HL-60 (cell line): ENCODE measurements at regions not wholly inside any gene's neighbourhood (a gene's known extent, or its start where the extent isn't known, plus 50 kb on each side); places are given as distances from the start of the nearest gene placed in this dataset.

ENCODE experiments used
- DNase-seq, 2 experiments: peaks; one replicate each; pipeline ENCODE4 v3.0.0-alpha.2; 2010 to 2020; ENCODE audit warnings: low read depth in 1 of 2, low spot score in 1 of 2
- H3K27ac ChIP-seq: fragments of 250-450 bp; sonication (Bioruptor Pico); replicated peaks from 2 replicates; pipeline ENCODE4 v1.5.1; 2020; ENCODE audit warnings: mild to moderate bottlenecking, moderate library complexity
- H3K27me3 ChIP-seq: fragments of 250-450 bp; sonication (Bioruptor Pico); 2 replicates; pipeline ENCODE4 v1.5.1; 2021; ENCODE audit warnings: mild to moderate bottlenecking, moderate library complexity; ENCODE audit not compliant: insufficient read depth, poor library complexity, severe bottlenecking
- H3K4me3 ChIP-seq: replicated peaks from 2 replicates; pipeline ENCODE4 v1.5.1; 2011; ENCODE audit warnings: mild to moderate bottlenecking, control low read depth, low read length; ENCODE audit not compliant: insufficient read depth
- GABPA ChIP-seq: IDR thresholded peaks from 2 replicates; pipeline ENCODE4 v1.6.1; 2012; ENCODE audit warnings: low read depth
- POLR2AphosphoS5 ChIP-seq: IDR thresholded peaks from 2 replicates; pipeline ENCODE4 v1.6.1; 2012; ENCODE audit warnings: low read depth
- SPI1 ChIP-seq: IDR thresholded peaks from 2 replicates; pipeline ENCODE4 v1.6.1; 2012; ENCODE audit warnings: low read depth, mild to moderate bottlenecking, borderline replicate concordance
- TF ChIP-seq, protein P1 (sequence below): IDR thresholded peaks from one replicate; pipeline ENCODE4 v1.5.1; 2011; ENCODE audit warnings: low read length, control low read depth, inconsistent platforms; ENCODE audit not compliant: insufficient read depth
- TF ChIP-seq, protein P2 (sequence below): IDR thresholded peaks from 2 replicates; pipeline ENCODE4 v1.6.1; 2012; ENCODE audit warnings: low read depth; ENCODE audit not compliant: insufficient replicate concordance

DNA sequence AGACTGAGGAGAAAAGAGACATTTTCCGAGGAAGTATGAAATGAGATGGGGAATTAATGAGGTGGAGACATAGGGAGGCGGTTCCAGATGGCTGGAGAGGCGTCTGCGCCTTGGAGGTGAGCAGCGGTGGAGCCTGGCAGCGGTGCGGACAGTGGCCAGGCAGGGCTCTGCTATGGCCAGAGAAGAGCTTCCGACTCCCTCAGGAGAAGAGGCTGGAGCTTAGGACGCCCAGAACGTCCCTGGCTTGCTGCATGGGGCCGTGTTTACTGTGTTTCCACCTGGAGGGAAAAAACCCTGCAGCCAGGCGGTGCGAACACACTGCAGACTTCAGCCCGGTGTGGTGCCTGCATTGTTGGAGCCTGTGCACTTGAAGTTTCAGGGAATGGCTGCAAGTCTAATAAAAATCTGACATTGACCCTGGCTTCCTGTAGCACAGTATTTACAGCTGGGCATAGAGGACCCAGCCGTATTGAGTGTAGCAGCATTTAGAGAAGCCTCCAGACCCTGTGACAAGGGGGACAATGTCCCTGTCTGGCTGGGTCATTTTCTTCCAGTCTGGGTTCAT is 447.1 kb upstream of the MKI67 start:
- peaks cover 3% of the 10 kb centered on the region for H3K27me3 ChIP-seq
- DNase-seq, result no peak

DNA sequence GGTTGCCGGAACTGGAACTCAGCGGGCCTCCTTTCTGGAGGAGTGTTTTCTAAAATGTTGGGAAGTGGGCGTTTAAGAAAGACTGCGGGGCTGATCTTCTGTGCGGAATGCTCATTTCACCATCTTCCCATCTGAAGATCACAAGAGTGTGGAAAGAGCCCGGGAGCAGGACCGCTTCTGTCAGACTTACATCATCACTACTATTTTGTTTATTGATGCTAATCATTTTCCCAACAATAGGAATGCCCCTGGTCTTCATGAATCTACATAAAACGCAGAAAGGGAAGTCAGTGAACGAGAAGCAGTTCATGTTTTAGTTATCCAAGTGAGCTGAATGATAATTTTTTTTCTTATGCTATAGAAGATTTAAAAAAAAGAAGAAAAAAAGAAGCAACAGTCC is 447.8 kb upstream of the MKI67 start:
- no peak overlapping the region for H3K4me3 ChIP-seq
- no peak for DNase-seq
- TF ChIP-seq, protein P1, sequence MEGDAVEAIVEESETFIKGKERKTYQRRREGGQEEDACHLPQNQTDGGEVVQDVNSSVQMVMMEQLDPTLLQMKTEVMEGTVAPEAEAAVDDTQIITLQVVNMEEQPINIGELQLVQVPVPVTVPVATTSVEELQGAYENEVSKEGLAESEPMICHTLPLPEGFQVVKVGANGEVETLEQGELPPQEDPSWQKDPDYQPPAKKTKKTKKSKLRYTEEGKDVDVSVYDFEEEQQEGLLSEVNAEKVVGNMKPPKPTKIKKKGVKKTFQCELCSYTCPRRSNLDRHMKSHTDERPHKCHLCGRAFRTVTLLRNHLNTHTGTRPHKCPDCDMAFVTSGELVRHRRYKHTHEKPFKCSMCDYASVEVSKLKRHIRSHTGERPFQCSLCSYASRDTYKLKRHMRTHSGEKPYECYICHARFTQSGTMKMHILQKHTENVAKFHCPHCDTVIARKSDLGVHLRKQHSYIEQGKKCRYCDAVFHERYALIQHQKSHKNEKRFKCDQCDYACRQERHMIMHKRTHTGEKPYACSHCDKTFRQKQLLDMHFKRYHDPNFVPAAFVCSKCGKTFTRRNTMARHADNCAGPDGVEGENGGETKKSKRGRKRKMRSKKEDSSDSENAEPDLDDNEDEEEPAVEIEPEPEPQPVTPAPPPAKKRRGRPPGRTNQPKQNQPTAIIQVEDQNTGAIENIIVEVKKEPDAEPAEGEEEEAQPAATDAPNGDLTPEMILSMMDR, result no peak
- peaks cover 3% of the 10 kb centered on the region for H3K27me3 ChIP-seq
- H3K27ac ChIP-seq, result no peak overlapping the region

More for the DNA sequence above, 447.1 kb upstream of the MKI67 start:
- Histone ChIP-seq H3K27ac (no peak overlapping the region), H3K4me3 (no peak overlapping the region)
- no peak for TF ChIP-seq POLR2AphosphoS5
- TF ChIP-seq SPI1, result no peak

DNA sequence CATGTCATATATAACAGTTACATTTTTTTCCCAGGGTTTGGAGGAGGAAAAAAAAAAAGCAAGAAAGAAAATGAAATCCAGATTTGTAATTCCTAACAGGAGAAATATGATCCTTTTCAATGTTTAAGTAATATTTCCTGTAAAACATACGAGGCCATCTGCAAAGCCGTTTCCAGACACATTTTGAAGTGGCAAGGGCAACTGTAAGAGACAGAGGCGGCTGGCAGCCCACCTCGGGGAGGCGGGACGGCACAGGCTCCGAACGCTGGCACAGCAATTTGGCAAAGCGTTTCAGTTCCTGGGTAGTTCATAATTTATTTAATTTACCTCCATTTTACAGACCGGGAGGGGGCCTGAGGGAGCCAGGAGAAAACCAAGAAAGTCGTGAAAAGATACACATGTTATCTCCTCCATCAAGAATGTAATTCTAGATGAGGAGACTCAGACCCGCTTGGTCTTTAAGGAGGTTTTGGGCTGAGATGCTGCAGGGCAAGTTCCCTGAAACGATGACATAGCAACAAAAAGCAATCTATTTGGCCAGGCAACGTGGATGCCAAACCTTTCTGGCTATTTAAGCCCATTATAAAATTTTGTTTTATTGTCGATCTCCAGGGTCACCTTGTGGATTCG is 448.5 kb upstream of the MKI67 start:
- TF ChIP-seq GABPA (no peak), SPI1 (no peak), POLR2AphosphoS5 (no peak)
- TF ChIP-seq, protein P2, sequence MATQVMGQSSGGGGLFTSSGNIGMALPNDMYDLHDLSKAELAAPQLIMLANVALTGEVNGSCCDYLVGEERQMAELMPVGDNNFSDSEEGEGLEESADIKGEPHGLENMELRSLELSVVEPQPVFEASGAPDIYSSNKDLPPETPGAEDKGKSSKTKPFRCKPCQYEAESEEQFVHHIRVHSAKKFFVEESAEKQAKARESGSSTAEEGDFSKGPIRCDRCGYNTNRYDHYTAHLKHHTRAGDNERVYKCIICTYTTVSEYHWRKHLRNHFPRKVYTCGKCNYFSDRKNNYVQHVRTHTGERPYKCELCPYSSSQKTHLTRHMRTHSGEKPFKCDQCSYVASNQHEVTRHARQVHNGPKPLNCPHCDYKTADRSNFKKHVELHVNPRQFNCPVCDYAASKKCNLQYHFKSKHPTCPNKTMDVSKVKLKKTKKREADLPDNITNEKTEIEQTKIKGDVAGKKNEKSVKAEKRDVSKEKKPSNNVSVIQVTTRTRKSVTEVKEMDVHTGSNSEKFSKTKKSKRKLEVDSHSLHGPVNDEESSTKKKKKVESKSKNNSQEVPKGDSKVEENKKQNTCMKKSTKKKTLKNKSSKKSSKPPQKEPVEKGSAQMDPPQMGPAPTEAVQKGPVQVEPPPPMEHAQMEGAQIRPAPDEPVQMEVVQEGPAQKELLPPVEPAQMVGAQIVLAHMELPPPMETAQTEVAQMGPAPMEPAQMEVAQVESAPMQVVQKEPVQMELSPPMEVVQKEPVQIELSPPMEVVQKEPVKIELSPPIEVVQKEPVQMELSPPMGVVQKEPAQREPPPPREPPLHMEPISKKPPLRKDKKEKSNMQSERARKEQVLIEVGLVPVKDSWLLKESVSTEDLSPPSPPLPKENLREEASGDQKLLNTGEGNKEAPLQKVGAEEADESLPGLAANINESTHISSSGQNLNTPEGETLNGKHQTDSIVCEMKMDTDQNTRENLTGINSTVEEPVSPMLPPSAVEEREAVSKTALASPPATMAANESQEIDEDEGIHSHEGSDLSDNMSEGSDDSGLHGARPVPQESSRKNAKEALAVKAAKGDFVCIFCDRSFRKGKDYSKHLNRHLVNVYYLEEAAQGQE, result no peak
- TF ChIP-seq, protein P1, result no peak
- Histone ChIP-seq H3K27me3 (peaks cover 3% of the 10 kb centered on the region), H3K4me3 (no peak overlapping the region), H3K27ac (no peak overlapping the region)
- no peak for DNase-seq

DNA sequence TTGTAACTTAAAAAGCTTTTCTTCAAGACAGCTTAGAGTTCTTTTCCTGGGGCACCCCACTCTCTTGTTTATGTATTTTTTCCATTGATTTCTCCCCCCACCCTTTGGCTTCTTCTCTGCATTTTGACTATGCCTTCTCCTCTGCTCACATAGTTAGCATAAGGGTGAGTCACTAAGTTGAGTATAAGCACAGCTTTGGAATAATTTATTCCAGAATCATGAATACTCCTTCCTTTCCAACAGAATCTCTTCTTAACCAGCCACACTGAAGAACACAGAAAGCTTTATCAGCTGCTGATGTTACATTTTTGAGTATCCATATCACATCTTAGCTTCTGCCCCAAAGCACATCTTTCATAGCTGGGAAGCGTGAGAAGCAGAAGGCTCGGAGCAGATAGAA is 449.5 kb upstream of the MKI67 start:
- no peak overlapping the region for H3K4me3 ChIP-seq
- H3K27ac ChIP-seq, result no peak overlapping the region
- H3K27me3 ChIP-seq, result peaks cover 3% of the 10 kb centered on the region
- no peak for TF ChIP-seq SPI1
- TF ChIP-seq POLR2AphosphoS5, result no peak
- TF ChIP-seq, protein P1, result no peak
- TF ChIP-seq, protein P2, result no peak
- TF ChIP-seq GABPA, result no peak
- DNase-seq, result no peak
